ENCODE measurements at regions not wholly inside any gene's neighbourhood (a gene's known extent, or its start where the extent isn't known, plus 50 kb on each side); places are given as distances from the start of the nearest gene placed in this dataset.
"Not testable (repeated sequence)": the region's sequence is repeated elsewhere in the genome, so short reads cannot be mapped to it uniquely, and the experiment has no call there.

GRCh38 chr10:123244747-123245146, 90.5 kb downstream of the BUB3 start:
- DNase-seq (ENCODE audit: insufficient read length, low spot score): no peak
- no peak for FAIRE-seq
- TF ChIP-seq POLR2AphosphoS5 (IDR thresholded peaks at IDR 0.05; ENCODE audit: low read depth, low read length): no peak
- TF ChIP-seq POLR2A (IDR thresholded peaks at IDR 0.05; ENCODE audit: low read depth, low read length): no peak
- no peak for TF ChIP-seq TAF1 (IDR thresholded peaks at IDR 0.05; ENCODE audit: low read depth, low read length)
- no peak for TF ChIP-seq POU2F2 (IDR thresholded peaks at IDR 0.05; ENCODE audit: low read depth, low read length)

GRCh38 chr10:123245264-123245663, 91.1 kb downstream of the BUB3 start:
- FAIRE-seq (no peak), DNase-seq (ENCODE audit: insufficient read length, low spot score) (no peak)
- TF ChIP-seq POU2F2 (IDR thresholded peaks at IDR 0.05; ENCODE audit: low read depth, low read length) (no peak), PAX5 (IDR thresholded peaks at IDR 0.05; ENCODE audit: insufficient read depth, low read length, severe bottlenecking) (no peak), TAF1 (IDR thresholded peaks at IDR 0.05; ENCODE audit: low read depth, low read length) (no peak), SPI1 (IDR thresholded peaks at IDR 0.05; ENCODE audit: low read depth, low read length) (no peak), POLR2AphosphoS5 (IDR thresholded peaks at IDR 0.05; ENCODE audit: low read depth, low read length) (no peak), POLR2A (IDR thresholded peaks at IDR 0.05; ENCODE audit: low read depth, low read length) (no peak)

DNA sequence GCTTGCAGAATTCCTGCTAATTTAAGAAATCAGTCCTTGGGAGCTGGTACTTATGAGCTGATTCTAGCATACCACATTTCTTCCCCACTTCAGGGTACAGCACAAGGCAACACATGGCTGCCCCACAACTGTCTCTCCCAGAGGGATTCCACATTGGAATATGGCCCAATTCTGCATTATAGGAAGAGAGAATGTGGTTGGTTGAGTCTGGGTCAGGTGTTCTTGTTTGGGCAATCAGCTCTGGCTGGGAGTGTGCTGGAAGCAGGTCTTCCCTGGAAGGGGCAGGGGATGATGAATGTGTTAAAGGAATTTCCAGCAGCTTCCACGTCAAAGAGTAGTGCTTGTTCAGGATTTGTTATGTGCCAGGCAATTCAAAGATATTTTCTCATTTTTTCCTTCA, 95.7 kb downstream of the BUB3 start:
- no peak for FAIRE-seq
- TF ChIP-seq SPI1 (IDR thresholded peaks at IDR 0.05; ENCODE audit: low read depth, low read length): no peak
- TF ChIP-seq POLR2A (IDR thresholded peaks at IDR 0.05; ENCODE audit: low read depth, low read length): no peak
- TF ChIP-seq POU2F2 (IDR thresholded peaks at IDR 0.05; ENCODE audit: low read depth, low read length): no peak
- TF ChIP-seq TAF1 (IDR thresholded peaks at IDR 0.05; ENCODE audit: low read depth, low read length): no peak
- no peak for TF ChIP-seq POLR2AphosphoS5 (IDR thresholded peaks at IDR 0.05; ENCODE audit: low read depth, low read length)
- TF ChIP-seq PAX5 (IDR thresholded peaks at IDR 0.05; ENCODE audit: insufficient read depth, low read length, severe bottlenecking): no peak
- DNase-seq (ENCODE audit: insufficient read length, low spot score): no peak

DNA sequence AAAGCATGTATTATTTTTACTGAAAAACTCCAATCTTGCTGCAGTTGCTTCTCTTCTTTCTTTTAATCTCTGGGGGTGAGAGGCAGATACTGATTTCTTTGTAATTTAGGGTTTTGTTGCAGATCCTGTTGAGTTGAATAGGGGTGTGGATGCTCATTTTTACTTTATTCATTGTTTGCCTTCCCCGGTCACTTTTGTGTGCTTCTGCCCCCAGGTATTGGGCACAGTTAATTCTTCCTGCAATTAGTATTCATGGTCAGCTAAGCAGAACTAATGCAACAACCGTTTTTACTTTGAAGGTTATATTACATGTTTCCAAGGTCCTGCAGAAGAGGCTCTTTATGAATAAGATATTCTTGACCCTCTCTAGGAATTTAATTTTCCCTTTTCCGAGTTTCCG, 96.4 kb downstream of the BUB3 start:
- no peak for DNase-seq (ENCODE audit: insufficient read length, low spot score)
- no peak for FAIRE-seq
- TF ChIP-seq TAF1 (IDR thresholded peaks at IDR 0.05; ENCODE audit: low read depth, low read length) (no peak), PAX5 (IDR thresholded peaks at IDR 0.05; ENCODE audit: insufficient read depth, low read length, severe bottlenecking) (no peak), POU2F2 (IDR thresholded peaks at IDR 0.05; ENCODE audit: low read depth, low read length) (no peak), POLR2A (IDR thresholded peaks at IDR 0.05; ENCODE audit: low read depth, low read length) (no peak), POLR2AphosphoS5 (IDR thresholded peaks at IDR 0.05; ENCODE audit: low read depth, low read length) (no peak), SPI1 (IDR thresholded peaks at IDR 0.05; ENCODE audit: low read depth, low read length) (no peak)

GRCh38 chr10:123252779-123253178, 98.6 kb downstream of the BUB3 start:
- DNase-seq (ENCODE audit: insufficient read length, low spot score) (no peak), FAIRE-seq (no peak)
- no peak for TF ChIP-seq PAX5 (IDR thresholded peaks at IDR 0.05; ENCODE audit: insufficient read depth, low read length, severe bottlenecking)
- TF ChIP-seq POLR2AphosphoS5 (IDR thresholded peaks at IDR 0.05; ENCODE audit: low read depth, low read length): no peak
- TF ChIP-seq SPI1 (IDR thresholded peaks at IDR 0.05; ENCODE audit: low read depth, low read length): no peak
- TF ChIP-seq POLR2A (IDR thresholded peaks at IDR 0.05; ENCODE audit: low read depth, low read length): no peak
- TF ChIP-seq TAF1 (IDR thresholded peaks at IDR 0.05; ENCODE audit: low read depth, low read length): no peak
- TF ChIP-seq POU2F2 (IDR thresholded peaks at IDR 0.05; ENCODE audit: low read depth, low read length): no peak

DNA sequence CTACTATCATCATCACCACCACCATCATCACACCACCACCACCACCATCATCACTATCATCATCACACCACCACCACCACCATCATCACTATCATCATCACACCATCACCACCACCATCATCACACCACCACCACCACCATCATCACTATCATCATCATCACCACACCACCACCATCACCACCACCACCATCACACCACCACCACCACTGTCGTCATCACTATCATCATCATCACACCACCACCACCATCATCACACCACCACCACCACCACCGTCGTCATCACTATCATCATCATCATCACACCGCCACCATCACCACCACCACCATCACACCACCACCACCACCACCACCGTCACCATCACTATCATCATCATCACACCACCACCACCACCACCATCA, 100.1 kb downstream of the BUB3 start:
- FAIRE-seq; DNase-seq (ENCODE audit: insufficient read length, low spot score): not testable (repeated sequence)

- TF ChIP-seq TAF1 (IDR thresholded peaks at IDR 0.05; ENCODE audit: low read depth, low read length) (no peak), SPI1 (IDR thresholded peaks at IDR 0.05; ENCODE audit: low read depth, low read length) (no peak), POLR2AphosphoS5 (IDR thresholded peaks at IDR 0.05; ENCODE audit: low read depth, low read length) (no peak), PAX5 (IDR thresholded peaks at IDR 0.05; ENCODE audit: insufficient read depth, low read length, severe bottlenecking) (no peak), POLR2A (IDR thresholded peaks at IDR 0.05; ENCODE audit: low read depth, low read length) (no peak), POU2F2 (IDR thresholded peaks at IDR 0.05; ENCODE audit: low read depth, low read length) (no peak)
- no peak for DNase-seq (ENCODE audit: insufficient read length, low spot score)
- FAIRE-seq: no peak
These were observed 103.8 kb downstream of the BUB3 start for GRCh38 chr10:123257904-123258456.

DNA sequence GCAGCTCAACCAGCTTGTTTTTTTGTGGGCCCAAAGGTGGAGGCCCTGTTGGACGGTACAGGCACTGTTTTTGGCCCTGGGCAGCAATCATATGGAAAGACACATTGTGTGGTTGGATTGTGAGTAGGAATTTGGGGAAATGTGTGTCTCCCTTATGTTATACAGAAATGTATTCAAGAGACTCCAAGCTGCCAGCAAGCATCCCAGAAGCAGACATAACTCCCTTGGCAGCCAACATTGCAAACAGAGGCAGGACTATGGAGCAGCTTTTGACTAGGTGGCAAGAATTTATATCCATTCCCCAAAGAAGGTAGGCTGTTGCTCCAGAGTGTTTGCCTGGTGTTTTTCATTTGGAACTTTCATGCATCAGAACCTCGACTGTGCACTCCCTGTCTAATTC, 104.9 kb downstream of the BUB3 start:
- DNase-seq (ENCODE audit: insufficient read length, low spot score): no peak
- no peak for FAIRE-seq
- TF ChIP-seq SPI1 (IDR thresholded peaks at IDR 0.05; ENCODE audit: low read depth, low read length): no peak
- TF ChIP-seq POU2F2 (IDR thresholded peaks at IDR 0.05; ENCODE audit: low read depth, low read length): no peak
- TF ChIP-seq TAF1 (IDR thresholded peaks at IDR 0.05; ENCODE audit: low read depth, low read length): no peak

DNA sequence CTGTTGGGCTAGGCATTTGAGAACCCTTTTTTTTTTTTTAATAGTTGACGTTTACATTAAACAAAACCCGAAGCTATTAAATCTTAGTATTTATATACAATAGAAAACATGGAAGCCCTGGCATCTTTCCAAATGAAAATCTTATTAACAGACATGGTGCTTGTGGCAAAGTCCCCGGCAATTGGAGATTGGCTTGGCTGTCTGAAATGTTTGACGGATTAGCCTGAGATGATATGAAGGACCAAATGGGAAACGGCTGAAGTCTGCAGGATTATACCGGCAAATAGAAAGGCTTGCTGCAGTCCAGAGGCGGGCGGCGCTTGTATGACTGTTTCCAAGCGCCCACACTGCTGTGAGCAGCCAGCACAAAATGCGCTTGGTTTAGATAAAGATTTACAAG, 105.6 kb downstream of the BUB3 start:
- DNase-seq (ENCODE audit: insufficient read length, low spot score) (no peak), FAIRE-seq (no peak)
- TF ChIP-seq POLR2A (IDR thresholded peaks at IDR 0.05; ENCODE audit: low read depth, low read length) (no peak), PAX5 (IDR thresholded peaks at IDR 0.05; ENCODE audit: insufficient read depth, low read length, severe bottlenecking) (no peak), POU2F2 (IDR thresholded peaks at IDR 0.05; ENCODE audit: low read depth, low read length) (no peak), SPI1 (IDR thresholded peaks at IDR 0.05; ENCODE audit: low read depth, low read length) (no peak), TAF1 (IDR thresholded peaks at IDR 0.05; ENCODE audit: low read depth, low read length) (no peak), POLR2AphosphoS5 (IDR thresholded peaks at IDR 0.05; ENCODE audit: low read depth, low read length) (no peak)

GRCh38 chr10:123262456-123262855, 108.3 kb downstream of the BUB3 start:
- DNase-seq (ENCODE audit: insufficient read length, low spot score) (no peak), FAIRE-seq (no peak)
- TF ChIP-seq TAF1 (IDR thresholded peaks at IDR 0.05; ENCODE audit: low read depth, low read length) (no peak), SPI1 (IDR thresholded peaks at IDR 0.05; ENCODE audit: low read depth, low read length) (no peak), POU2F2 (IDR thresholded peaks at IDR 0.05; ENCODE audit: low read depth, low read length) (no peak), POLR2AphosphoS5 (IDR thresholded peaks at IDR 0.05; ENCODE audit: low read depth, low read length) (no peak), POLR2A (IDR thresholded peaks at IDR 0.05; ENCODE audit: low read depth, low read length) (no peak), PAX5 (IDR thresholded peaks at IDR 0.05; ENCODE audit: insufficient read depth, low read length, severe bottlenecking) (no peak)
